NCI-H460 (cell line): ENCODE measurements at regions not wholly inside any gene's neighbourhood (a gene's known extent, or its start where the extent isn't known, plus 50 kb on each side); places are given as distances from the start of the nearest gene placed in this dataset.

Experiments used
- DNase-seq: peaks from one replicate; pipeline ENCODE4 v3.0.0-alpha.2; 2016; ENCODE audit warnings: low read depth; ENCODE audit errors: extremely low read depth

DNA sequence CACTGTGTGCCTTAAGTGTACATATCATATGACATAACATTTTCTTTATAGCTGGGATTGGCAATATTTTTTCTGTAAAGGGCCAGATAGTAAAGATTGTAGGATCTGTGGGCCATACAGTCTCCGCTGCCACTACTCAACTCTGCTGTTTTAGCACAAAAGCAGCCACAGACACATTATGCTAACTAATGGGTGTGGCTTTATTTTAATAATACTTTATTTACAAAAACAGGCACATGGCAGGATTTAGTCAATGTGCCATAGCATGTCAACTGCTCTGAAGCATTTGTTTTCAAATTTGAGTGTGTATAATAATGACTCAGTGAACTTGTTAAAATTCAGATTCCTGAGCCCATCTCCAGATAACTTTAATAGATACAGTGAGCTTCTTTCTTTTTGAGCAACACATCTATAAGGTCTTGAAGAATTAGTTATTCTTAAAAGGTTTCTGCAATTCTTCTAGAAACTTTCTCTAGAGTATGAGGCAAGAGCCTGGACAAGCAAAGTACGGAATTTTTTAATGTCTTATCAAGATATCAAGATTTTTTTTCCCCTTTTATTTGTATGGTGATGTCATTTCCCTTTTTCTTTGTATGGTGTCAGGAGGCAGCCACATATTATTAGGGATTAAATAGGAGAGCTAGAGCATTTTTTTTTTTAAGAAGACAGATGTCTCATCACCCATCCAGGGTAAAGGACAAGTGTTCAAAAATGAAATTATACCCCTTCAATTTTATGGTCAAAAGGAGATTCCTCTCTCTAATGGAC is 518.3 kb downstream of the DHX35 start:
- no peak for DNase-seq

DNA sequence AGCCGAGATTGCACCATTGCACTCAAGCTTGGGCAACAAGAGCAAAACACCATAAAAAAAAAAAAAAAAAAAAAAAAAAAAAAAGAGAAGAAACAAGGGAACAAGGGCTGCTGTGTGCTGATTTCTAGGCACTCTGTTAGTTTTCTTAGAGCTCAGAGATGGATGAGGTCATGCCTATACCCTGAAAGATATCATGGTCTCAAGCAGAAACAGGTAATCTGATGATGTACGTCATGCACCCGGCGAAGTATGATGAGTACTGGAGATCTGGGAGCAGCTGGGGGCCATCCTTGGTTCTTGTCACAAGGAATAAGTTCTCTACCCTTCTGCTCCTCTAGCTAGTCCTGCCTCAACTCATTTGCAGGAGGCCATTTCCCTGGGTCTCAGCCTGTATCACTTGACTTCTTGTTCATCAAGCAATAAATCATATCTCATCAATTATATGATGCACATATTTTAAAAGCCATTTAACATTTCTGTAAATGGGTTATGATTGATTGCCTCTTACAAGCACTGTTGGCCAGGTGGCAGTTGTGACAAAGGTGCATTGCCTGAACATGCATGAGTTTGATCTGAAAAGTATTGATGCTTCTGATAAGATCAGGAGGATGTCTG is 517.2 kb downstream of the DHX35 start:
- DNase-seq = no peak

DNA sequence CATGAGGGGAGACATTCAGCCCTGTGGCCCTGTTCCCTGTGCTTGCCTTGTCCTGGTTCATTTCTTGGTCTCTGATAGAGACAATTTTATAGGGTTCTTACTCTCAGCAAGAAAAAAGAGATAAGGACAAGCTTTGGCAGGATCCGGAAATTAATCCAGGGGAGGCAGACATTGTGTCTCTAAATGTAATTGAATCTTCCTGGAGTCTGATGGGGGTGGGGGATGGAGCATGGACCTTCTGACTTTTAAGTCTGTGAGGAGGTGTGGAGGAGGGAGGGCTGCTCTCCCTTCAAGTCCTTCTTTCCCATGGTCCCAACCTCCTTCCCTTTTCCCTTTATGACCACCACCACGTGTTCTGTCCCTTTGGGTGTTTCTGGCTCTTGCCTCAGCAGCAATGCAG is 512.7 kb downstream of the DHX35 start:
- DNase-seq = no peak

DNA sequence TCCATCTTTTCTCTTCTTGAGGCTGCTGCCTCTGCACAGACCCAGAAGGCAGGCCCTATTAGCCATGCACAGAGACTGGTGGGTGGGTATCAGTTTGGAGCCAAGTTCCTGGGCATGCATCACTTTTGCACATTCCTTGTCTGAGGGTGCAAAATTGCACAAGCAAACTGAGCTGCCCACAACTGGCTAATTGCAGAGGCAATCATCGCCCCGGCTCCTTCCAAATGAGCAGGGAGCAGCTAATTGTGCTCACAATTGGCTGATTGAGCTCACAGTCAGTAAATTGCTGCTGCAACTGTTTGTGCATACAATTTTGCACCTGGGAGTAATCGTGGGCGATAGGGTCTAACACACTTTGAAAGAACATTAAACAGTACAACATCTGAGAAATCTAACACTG is 511.4 kb downstream of the DHX35 start:
- DNase-seq = no peak

DNA sequence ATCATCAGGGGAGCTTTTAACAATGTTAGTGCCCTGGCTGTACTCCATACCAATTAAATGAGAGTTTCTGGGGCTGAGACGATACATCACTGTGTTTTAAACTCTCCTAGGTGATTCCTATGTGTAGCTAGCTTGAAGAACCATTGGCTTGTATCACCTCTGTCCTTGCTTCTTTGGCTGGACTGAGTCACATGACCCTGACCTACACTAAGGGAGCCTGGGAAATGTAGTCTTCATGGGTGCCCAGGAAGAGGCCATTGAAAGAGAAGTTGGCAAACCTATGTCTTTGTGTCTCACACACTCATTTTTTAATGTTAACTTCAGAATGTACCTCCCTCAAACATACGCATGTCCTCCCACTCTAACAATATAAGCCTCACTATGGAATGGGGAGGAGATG is 506.6 kb downstream of the DHX35 start:
- DNase-seq = no peak

DNA sequence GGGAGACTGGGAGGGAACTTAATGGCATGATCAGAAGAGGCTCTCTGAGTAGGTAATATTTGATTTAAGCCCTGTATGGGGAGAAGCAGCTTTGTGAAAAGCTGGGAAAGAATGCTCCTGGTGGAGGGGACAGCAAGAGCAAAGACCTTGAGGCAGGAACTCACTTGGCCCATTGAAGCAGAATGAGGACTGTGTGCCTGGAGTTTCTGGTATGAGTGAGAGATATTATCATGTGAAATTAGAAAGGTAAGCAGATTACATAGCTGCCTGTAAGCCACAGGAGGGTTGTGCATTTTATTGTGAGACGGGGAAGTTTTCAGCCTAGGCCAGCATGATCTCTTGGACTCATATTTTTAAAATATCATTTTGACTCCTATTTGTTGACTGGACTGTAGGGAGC is 502.1 kb downstream of the DHX35 start:
- DNase-seq = no peak

DNA sequence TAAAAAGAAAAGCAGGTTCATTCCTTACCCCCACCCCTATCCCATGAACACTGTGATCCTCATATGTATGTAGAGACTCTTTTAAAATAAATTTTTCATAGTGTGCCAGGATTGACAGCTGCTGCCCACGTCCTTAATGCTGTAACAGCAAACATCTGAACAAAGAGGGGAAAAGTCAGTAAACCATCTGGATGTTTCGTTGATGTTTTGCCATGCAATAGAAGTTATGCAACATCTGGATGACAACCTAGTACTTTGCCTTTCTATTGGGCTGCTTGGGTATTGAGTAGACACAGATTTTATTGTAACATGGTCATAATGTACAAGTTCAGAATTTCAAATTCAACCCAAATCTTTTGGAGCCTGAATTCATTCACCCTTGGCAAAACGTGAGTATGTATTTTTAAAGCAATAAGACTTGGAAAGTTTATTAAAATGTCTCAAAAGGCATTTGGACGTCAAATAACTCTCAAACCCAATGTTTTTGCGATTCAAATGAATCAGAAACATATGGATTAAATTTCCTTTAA is 500.3 kb downstream of the DHX35 start:
- DNase-seq = no peak

DNA sequence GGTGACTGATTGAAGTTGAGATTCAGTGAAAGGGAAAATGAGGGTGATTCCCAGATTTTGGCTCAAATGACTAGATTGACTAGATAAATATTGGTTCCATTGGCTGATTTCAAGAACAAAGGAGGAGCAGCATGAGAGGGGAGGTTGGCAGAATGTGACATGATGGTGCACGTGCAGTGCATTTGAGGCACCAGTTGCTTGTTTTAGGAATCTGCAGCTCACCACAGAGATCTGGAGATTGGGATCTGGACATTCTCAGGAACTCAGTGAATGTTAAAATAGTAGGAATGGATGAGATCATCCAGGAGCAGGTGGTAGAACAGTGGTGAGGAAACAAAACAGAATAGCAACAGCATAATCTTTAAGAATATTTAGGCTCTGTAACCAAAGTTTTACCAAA is 496.3 kb downstream of the DHX35 start:
- no peak for DNase-seq

DNA sequence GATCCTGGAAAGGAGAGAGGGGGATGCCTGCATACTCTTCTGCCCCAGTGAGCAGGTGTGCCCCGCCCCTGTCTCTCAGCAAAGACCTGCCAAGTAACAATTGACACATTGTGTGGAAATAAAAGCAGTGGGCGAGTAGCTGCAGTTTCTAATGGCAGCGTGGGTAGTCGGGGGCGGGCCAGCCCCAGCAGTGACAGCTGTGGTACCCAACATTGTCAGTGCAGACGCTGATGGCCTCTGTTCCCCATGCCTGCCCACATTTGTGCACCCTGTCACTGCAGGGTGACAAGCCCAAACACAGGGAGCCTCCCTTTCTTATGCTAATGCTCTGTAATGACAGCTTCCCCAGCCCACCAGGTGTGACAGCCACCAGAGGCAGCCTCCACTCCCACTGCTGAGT is 491.7 kb downstream of the DHX35 start:
- no peak for DNase-seq

DNA sequence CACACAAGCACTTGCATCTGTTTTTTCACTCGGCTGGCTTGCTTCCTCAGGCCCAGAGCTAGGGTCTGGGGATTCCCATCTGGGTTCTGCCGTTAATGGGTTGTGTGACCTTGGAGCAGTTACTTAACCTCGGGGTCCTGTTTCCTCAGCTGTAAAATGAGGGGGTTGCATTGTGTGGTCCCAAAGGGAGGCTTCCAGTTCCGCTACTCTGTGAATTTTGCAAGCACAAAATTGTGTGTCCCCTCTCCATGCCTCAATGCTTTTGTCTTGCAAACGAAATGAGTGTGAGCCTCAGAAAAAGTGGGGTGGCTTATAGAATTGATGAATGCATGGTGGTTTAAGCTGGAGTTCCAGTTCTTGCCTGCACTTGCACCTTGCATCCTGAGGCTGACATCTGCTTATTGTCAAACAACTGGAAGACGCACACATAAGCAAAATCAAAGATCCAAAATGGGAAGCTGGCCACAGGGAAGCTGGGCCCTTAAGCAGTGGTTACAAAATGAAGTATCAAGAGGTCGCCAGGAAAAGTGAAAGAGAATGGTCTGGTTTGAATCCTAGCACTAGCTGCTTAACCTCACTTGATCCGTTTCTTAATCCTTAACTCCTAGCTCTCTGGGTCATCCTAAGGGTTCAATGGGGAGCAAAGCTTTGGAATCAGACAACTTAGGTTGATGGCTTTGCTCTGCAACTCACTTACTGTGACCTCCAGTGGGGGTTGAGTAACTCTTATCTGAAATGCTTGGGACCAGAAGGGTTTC is 490.6 kb downstream of the DHX35 start:
- no peak for DNase-seq

DNA sequence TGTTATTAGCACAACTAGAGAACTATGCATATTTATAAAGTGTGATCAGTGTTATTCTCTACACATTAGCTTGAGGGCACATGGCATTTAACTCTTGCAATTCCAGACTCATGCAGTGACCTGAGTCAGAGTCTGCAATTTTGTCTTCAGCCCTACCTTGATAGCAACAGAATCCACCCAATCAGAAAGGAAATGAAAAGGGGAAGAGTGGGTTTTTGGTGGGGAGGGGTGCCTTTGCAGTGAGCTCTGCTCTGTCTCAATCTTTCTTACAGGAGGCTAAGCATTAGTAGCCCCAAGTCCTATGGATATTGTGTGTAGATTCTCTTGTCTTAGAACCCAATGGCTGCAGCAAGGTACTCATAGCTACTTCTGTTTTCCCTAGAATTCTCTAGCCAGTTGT is 489.2 kb downstream of the DHX35 start:
- DNase-seq = no peak

DNA sequence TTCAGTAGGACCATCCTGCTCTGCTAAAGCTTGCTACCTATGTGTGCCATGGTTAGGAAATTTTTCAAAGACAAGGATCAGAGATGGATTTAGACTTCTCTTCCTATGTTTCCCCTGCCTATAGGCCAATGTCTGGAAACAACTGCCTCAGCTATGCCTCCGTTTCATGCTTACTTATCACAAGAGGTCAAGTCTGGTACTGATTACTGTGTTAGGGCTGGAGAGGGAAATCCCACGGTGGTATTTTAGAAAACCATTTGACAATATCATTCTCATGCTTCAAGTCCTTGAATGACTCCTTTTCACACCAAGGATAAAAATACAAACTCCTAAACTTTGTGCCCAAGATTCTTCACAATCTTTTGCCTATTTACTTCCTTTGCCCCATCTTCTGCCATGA is 484.3 kb downstream of the DHX35 start:
- no peak for DNase-seq

DNA sequence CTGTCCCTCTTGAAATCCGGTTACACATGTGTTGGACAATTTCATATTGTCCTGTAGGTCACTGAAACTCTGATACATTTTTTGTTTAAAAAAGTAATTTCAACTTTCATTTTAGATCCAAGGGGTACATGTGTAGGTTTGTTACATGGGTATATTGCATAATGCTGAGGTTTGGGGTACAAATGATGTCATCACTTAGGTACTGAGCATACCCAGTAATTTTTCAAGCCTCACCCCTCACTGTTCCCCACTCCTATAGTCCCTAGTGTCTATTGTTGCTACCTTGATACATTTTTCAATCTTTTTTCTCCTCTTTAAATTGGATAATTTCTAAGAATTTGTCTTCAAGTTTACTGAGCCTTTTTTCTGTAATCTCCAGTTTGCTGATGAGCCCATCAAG is 483.0 kb downstream of the DHX35 start:
- no peak for DNase-seq

DNA sequence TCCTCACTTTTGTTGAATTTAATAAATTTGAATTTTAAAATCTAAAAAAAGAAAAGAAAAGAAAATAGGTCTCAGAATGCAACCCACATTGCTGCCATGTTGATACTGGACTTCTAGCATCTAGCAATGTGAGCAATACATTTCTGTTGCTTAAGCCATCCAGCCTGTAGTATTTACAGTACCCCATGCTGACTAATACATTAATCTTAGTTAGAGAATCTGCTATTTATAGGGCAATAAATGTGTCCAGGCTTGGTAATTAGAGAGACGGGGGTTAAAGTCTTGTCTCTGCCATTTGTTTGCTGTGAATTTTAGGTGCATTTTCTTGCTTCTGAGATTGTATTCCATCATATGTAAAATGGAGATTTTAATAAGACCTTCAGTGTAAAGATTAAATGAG is 471.3 kb downstream of the DHX35 start:
- DNase-seq = no peak

DNA sequence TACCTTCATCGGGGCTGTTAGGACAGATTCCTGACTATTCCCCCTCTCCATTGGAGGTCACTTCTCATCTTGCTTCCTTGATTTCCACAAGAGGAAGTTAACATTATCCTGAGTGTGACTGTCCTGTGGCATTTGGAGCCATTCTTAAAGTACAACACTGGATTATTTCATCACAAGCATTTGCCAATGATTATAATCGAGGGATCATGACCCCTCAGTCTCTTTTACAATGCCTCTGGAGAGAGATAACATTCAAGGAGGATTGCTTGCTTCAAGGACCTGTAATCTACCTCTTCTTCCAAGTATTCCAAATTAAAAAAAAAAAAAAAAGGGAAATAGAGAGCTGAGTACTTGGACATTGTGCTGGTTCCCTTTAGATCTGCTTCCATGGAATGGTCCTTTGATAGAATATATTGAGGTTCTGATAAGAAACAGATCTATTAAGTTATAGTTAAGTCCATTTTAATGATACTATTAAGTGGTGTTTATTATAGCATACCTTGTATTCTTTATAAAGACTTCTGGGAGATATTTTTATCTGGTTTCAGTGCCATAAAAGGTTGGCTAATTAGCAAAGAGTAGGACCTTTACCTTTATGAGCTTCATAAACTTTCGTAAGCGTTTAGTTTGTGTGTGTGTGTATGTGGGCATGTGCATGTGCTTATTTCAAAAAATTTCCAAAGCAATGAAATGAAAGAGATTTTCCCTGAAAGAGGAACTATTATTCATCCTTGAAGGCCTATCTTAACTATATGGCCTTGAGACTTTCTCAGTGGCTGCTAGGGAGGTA is 469.1 kb downstream of the DHX35 start:
- no peak for DNase-seq

DNA sequence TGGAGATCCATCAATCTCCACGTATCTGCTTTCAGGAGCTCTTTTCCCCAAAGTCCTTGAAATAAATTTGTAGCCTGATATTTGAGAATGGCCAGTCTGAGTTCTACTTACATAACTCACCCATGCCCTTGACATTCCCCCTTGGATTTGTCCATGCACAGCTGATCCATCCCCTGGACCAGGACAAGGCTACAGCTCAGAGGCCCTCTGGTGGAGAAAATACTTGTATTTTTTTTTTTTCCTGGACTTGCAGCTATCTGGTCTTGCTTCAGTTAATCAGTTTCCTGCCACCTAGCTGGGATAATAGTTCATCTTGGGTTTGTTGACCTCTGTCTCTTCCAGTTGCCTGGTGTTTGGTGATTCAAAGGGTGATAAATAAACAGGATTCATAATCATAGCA is 467.6 kb downstream of the DHX35 start:
- DNase-seq = no peak

DNA sequence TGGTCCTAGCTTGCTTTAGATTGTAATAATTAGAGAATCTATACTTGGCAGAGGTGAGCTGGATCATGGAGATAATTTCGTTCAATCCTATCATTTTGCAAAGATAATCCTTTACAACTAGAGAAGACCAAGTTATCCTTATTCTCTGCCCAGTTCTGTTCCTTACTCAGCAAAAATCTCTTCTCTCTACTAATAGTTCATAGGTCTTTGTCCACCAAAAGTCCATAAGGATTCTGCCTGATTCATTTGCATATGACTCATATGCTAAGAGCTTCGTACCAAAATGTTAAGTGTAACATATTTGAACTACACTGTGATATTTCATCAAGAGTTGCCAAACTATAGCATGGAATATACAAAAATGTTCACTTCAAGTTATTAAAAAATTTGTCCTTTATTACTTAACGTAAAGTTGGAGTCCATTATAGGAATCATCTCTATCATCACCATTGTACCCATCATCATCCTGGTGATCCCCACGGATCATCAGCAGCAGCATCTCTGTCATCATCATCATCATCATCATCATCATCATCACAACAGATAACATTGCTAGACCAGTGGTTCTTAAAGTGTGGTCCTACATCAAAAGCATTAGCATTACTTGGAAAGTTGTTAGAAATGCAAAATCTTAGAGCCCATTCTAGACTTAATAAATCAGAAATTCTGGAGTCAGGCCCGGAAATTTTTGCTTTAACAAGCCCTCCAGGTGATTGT is 463.0 kb downstream of the DHX35 start:
- no peak for DNase-seq

DNA sequence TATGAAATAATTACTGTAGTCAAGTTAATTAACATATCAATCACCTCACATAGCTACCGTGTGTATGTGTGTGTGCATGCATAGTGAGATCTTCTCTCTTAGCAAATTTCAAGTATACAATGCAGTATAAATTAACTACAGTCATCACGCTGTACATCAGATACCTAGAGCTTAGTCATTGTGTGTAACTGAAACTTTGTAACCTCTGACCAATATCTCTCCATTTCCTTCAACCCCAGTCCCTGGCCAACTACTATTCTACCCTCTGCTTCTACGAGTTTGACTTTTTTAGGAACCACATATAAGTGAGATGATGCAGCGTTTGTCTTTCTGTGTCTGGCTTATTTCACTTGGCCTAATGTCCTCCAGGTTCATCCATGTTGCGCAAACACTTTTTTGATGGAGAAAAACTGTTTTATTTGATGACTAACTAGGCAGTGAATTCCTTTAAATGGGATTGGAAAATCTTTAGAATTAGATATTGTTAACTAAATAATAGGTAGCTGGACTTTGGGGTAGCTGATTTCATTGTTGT is 459.5 kb downstream of the DHX35 start:
- DNase-seq = no peak

DNA sequence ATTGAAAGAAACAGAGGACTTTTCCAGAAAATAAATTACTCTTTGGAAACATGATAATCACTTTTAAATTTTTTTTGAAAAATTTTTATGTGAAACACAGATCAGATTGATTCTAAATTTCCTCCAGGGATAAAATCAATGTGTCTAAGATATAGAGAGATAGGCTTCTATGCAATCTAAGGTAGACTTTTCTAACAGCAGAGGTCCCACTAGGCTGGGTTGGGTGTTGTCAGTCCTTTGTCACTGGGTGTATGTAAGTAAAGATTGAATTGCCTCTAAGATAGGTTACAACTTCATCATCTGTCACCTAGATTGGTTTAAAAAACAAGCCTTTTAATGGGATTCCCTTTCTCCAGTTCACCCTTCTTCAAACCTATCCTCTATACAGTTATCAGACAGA is 449.9 kb downstream of the DHX35 start:
- DNase-seq = no peak

DNA sequence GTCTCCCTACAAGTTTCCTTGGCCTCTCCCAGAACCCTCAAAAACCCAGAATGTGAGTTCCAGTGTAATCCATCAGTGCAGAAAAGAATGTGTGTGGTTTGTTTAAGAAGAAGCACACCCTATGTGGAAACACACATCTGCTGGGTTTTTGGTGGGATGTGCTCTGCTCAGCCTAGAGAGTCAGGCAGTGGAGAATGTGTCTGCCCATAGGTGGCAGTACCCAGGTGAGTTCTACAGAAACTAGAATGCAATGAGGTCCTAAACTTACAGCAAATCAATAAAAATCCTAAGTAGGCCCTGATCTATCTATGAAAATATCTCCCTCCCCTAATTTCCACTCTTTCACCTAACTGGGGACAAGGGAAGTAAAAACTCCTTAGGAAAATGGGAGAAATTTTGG is 437.3 kb downstream of the DHX35 start:
- no peak for DNase-seq
